ENCODE measurements at regions not wholly inside any gene's neighbourhood (a gene's known extent, or its start where the extent isn't known, plus 50 kb on each side); places are given as distances from the start of the nearest gene placed in this dataset.

GRCh38 chr19:30900051-30900450 lies 449.2 kb downstream of the TSHZ3 start:
- TF ChIP-seq EZH2 (IDR thresholded peaks at IDR 0.05; ENCODE audit: borderline replicate concordance, low read length), result no peak
- TF ChIP-seq CTCF (conservative IDR thresholded peaks at IDR 0.05 in 1 of 2, IDR thresholded peaks at IDR 0.05 in 1 of 2; ENCODE audit: extremely low read depth in 1 of 2, insufficient read depth in 1 of 2, low read depth in 1 of 2, low read length in 2 of 2), result no peak

Measured in mammary epithelial cell (primary cell).